ENCODE measurements at regions not wholly inside any gene's neighbourhood (a gene's known extent, or its start where the extent isn't known, plus 50 kb on each side); places are given as distances from the start of the nearest gene placed in this dataset.

GRCh38 chr7:155386608-155387007, 71.3 kb upstream of the EN2 start:
- peaks cover 68% of the 10 kb centered on the region for H3K27me3 Mint-ChIP-seq
- WGBS (ENCODE audit: insufficient coverage): 71% methylated on average over 9 of the region's 10 CpGs
- no peak overlapping the region for H3K27ac Mint-ChIP-seq
- H3K9ac ChIP-seq (ENCODE audit: low read length): no peak overlapping the region
- no peak overlapping the region for H3K4me3 ChIP-seq (ENCODE audit: control extremely low read depth in 1 of 5, extremely low read depth in 1 of 5, insufficient read depth in 1 of 5, low read depth in 2 of 5, low read length in 4 of 5)
- no peaks in the 10 kb centered on the region for H3K9me3 Mint-ChIP-seq (ENCODE audit: insufficient read depth)
- no peak for DNase-seq
- intact Hi-C loops (cut with micrococcal nuclease): no loop called here
- H3K4me1 Mint-ChIP-seq: peaks cover 7% of the 10 kb centered on the region
- peaks cover 0 to 34% (median 11%) of the 10 kb centered on the region in 4 experiments for H3K27me3 ChIP-seq (replicated peaks in 1 of 4; ENCODE audit: control extremely low read depth in 1 of 4, control insufficient read depth in 3 of 4, insufficient read depth in 4 of 4, low read length in 3 of 4)
- ChIA-PET POLR2A (no interaction called here), CTCF (no interaction called here)
- no peaks in the 10 kb centered on the region for H4K20me1 ChIP-seq (ENCODE audit: control insufficient read depth, insufficient read depth, low read length, poor library complexity, severe bottlenecking)
- no peak for ATAC-seq (ENCODE audit: low read depth)
- H3K4me1 ChIP-seq (ENCODE audit: control insufficient read depth in 2 of 2, insufficient read depth in 2 of 2, low read length in 2 of 2): peaks cover 12% of the 10 kb centered on the region in 2 donors
- no peaks in the 10 kb centered on the region for H3K36me3 ChIP-seq (replicated peaks in 1 of 2; ENCODE audit: control extremely low read depth in 1 of 2, control insufficient read depth in 1 of 2, extremely low read depth in 1 of 2, insufficient read depth in 2 of 2, low read length in 1 of 2)
- H3K9me3 ChIP-seq (ENCODE audit: control extremely low read depth in 1 of 3, control insufficient read depth in 2 of 3, insufficient read depth in 1 of 3, low read length in 2 of 3): peaks cover 0 to 11% (median 0%) of the 10 kb centered on the region in 3 donors
- no peak for TF ChIP-seq CTCF (IDR thresholded peaks at IDR 0.05)
- TF ChIP-seq EZH2 (IDR thresholded peaks at IDR 0.05; ENCODE audit: borderline replicate concordance, insufficient read depth, low read depth, low read length, poor library complexity, severe bottlenecking): no peak
- no peak overlapping the region for H3K4me3 Mint-ChIP-seq
- no peak overlapping the region for H3K27ac ChIP-seq (ENCODE audit: low read length in 2 of 2)
- no peaks in the 10 kb centered on the region for H3K79me2 ChIP-seq (ENCODE audit: control insufficient read depth, insufficient read depth, low read length)
- H2AFZ ChIP-seq (ENCODE audit: insufficient read depth, low read depth, low read length, poor library complexity, severe bottlenecking): no peak overlapping the region
- no peak overlapping the region for H3K4me2 ChIP-seq (replicated peaks; ENCODE audit: low read depth, low read length, poor library complexity, severe bottlenecking)

DNA sequence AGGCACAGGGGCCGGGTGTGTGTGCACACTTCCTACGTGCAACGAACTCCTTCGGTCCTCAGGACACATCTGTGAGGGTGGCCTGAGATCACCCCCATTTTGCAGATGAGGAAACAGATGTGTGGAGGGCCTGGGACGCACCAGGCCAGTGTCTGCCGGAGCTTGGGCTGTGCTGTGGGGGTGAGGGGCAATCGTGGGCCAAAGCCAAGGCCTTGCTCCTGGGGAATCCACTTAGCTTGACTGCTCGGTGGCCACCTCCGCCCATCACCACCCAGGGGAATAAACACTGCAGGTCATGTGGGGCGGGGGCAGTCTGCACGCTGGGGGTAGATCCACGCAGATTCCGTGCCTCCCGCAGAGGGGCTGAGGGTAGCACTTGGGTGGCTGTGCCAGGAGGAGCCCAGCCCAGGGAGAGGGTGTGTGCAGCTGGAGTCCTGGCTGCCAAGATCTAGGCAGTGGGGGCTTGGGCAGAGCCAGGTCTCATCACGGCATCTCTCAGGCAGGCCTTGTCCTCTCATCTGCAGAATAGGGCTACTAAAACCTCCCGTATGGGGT, 70.8 kb upstream of the EN2 start:
- TF ChIP-seq CTCF (IDR thresholded peaks at IDR 0.05) (no peak), EZH2 (IDR thresholded peaks at IDR 0.05; ENCODE audit: borderline replicate concordance, insufficient read depth, low read depth, low read length, poor library complexity, severe bottlenecking) (no peak)
- no peaks in the 10 kb centered on the region for H3K9me3 Mint-ChIP-seq (ENCODE audit: insufficient read depth)
- Histone ChIP-seq H3K9me3 (ENCODE audit: control extremely low read depth in 1 of 3, control insufficient read depth in 2 of 3, insufficient read depth in 1 of 3, low read length in 2 of 3) (peaks cover 0 to 7% (median 0%) of the 10 kb centered on the region in 3 donors), H3K36me3 (replicated peaks in 1 of 2; ENCODE audit: control extremely low read depth in 1 of 2, control insufficient read depth in 1 of 2, extremely low read depth in 1 of 2, insufficient read depth in 2 of 2, low read length in 1 of 2) (no peaks in the 10 kb centered on the region), H3K27ac (ENCODE audit: low read length in 2 of 2) (no peak overlapping the region), H3K4me2 (replicated peaks; ENCODE audit: low read depth, low read length, poor library complexity, severe bottlenecking) (no peak overlapping the region), H3K4me3 (ENCODE audit: control extremely low read depth in 1 of 5, extremely low read depth in 1 of 5, insufficient read depth in 1 of 5, low read depth in 2 of 5, low read length in 4 of 5) (no peak overlapping the region), H3K4me1 (ENCODE audit: control insufficient read depth in 2 of 2, insufficient read depth in 2 of 2, low read length in 2 of 2) (peaks cover 7% of the 10 kb centered on the region in 2 donors), H3K9ac (ENCODE audit: low read length) (no peak overlapping the region), H4K20me1 (ENCODE audit: control insufficient read depth, insufficient read depth, low read length, poor library complexity, severe bottlenecking) (no peaks in the 10 kb centered on the region), H2AFZ (ENCODE audit: insufficient read depth, low read depth, low read length, poor library complexity, severe bottlenecking) (no peak overlapping the region), H3K27me3 (replicated peaks in 1 of 4; ENCODE audit: control extremely low read depth in 1 of 4, control insufficient read depth in 3 of 4, insufficient read depth in 4 of 4, low read length in 3 of 4) (peaks cover 0 to 29% (median 9%) of the 10 kb centered on the region in 4 experiments), H3K79me2 (ENCODE audit: control insufficient read depth, insufficient read depth, low read length) (no peaks in the 10 kb centered on the region)
- H3K4me3 Mint-ChIP-seq: no peak overlapping the region
- ATAC-seq (ENCODE audit: low read depth) (no peak), DNase-seq (no peak)
- intact Hi-C loops (cut with micrococcal nuclease): no loop called here
- H3K27me3 Mint-ChIP-seq: peaks cover 67% of the 10 kb centered on the region
- H3K4me1 Mint-ChIP-seq: peaks cover 3% of the 10 kb centered on the region
- ChIA-PET POLR2A (no interaction called here), CTCF (interaction anchor here (1.0 kb wide), 1 partner anchor 27 kb away, joined by 3 read pairs; no protein-coding TSS in a partner anchor)
- no peak overlapping the region for H3K27ac Mint-ChIP-seq
- 62% methylated on average over 13 of the region's 16 CpGs for WGBS (ENCODE audit: insufficient coverage)

Measured in B cell (primary cell).